Adipose tissue (tissue), 3 donors: ENCODE measurements at regions not wholly inside any gene's neighbourhood (a gene's known extent, or its start where the extent isn't known, plus 50 kb on each side); places are given as distances from the start of the nearest gene placed in this dataset.

Experiments
- H3K27ac ChIP-seq: one replicate; pipeline ENCODE4 v1.5.1; 2013; ENCODE audit warnings: low read depth, low read length
- WGBS, 3 donors: extraction: QIAGEN DNeasy Blood & Tissue Kit; methylation state at CpG; one replicate each; pipeline ENCODE4 v1.1.7; 2013; 5-methylcytosine and 5-hydroxymethylcytosine counted together
- donor health status: healthy with polysubstance abuse.
- donor health status: Bipolar disorder and iron deficiency.
- donor health status: healthy.

- 79 to 88% (median 80%) methylated on average over 3 of the region's 3 CpGs for WGBS, 3 donors
- H3K27ac ChIP-seq = no peak overlapping the region
Measured at GRCh38 chr9:87277346-87277745, 220.3 kb upstream of the DAPK1 start.

DNA sequence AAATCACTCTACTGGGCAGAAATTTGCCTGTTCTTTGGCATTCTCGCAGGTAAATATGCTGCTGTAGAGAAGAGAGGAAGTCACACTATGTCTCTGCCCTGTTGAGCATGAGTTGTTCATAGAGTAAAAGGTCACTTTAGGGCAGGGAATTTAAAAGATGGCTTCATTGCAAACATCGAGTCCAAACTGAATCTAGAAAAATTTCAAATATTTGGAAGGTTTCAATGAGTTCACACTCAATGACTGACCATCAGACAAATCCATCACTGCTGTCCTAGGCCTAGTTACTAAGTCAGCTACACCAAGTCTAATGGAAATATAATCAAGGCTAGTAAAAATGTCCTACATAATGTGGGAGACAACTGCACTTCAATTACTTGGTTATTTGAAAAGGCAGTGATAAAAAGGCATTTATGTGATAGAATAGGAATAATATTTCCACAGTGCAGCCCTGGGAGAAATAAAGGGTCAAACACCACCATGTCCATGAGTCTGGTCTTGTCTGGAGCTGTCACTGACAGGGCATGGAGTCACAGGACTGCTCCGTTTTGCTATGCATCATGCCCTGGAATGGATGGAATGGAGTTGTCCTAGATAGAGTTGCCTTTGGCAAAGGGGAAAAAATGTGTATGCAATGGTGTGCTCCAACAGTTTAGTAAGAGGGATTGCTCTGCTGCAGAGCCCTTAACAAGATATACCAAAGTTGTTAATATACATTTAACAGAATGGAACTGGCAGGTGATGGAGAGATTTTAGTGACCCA lies 218.5 kb upstream of the DAPK1 start:
- no peak overlapping the region for H3K27ac ChIP-seq

GRCh38 chr9:87280421-87280820 lies 217.2 kb upstream of the DAPK1 start:
- no peak overlapping the region for H3K27ac ChIP-seq
- WGBS, 3 donors = 93 to 96% (median 94%) methylated on average over 5 of the region's 5 CpGs

More for the DNA sequence above, 218.5 kb upstream of the DAPK1 start:
- 76 to 85% (median 84%) methylated on average over 3 of the region's 3 CpGs for WGBS, 3 donors

- H3K27ac ChIP-seq = no peak overlapping the region
- WGBS, 3 donors = 86 to 97% (median 96%) methylated on average over 1 of the region's 1 CpG
Measured at GRCh38 chr9:87282538-87282937, 215.1 kb upstream of the DAPK1 start.

DNA sequence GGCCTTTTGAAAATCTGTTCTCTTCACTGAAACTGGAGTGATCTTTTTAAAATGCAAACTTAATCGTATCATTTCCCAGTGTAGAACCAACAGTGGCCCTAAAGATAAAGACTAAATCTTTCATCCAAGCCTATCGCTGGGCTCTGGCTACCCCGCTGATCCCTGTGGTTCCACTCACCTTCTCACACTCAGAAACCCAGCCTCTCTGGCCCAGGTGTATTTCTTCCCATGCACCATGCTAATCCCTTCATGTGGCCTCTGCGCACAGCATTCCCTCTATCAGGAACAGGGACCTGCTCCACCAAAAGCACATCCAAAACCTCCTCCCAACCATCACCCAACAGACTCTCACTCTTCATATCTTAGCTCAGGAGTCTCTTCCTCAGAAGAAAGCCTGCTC lies 214.1 kb upstream of the DAPK1 start:
- 58 to 95% (median 94%) methylated on average over 4 of the region's 4 CpGs for WGBS, 3 donors
- no peak overlapping the region for H3K27ac ChIP-seq

GRCh38 chr9:87285183-87285850 lies 212.3 kb upstream of the DAPK1 start:
- no peak overlapping the region for H3K27ac ChIP-seq
- 34 to 55% (median 46%) methylated on average over 4 of the region's 4 CpGs for WGBS, 3 donors

- H3K27ac ChIP-seq = no peak overlapping the region
Measured at GRCh38 chr9:87286506-87286905, 211.2 kb upstream of the DAPK1 start.

GRCh38 chr9:87290241-87291052 lies 207.2 kb upstream of the DAPK1 start:
- no peak overlapping the region for H3K27ac ChIP-seq
- 62 to 74% (median 70%) methylated on average over 4 of the region's 4 CpGs for WGBS, 3 donors

GRCh38 chr9:87292449-87293191 lies 205.0 kb upstream of the DAPK1 start:
- WGBS, 3 donors = 55 to 93% (median 89%) methylated on average over 2 of the region's 2 CpGs
- H3K27ac ChIP-seq = no peak overlapping the region

DNA sequence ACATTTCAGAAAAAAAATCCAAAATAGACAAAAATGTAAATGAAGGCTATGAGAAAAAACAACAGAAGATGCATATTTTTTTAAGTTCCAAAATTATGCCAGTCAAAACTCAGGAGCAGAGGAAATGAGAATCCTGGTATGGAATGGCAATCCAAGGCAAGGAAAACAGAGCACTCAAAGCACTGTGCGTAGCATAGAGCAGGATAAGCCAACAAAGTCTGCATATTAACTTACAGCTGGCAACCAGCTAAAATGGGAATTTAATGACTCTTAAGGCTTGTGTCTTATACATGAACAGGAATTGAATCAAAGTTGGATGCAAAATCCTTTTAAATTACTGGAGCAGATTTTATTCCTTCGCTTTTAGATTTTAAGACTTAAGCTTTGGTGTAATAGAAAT lies 203.5 kb upstream of the DAPK1 start:
- 94 to 96% (median 94%) methylated on average over 2 of the region's 2 CpGs for WGBS, 3 donors
- H3K27ac ChIP-seq = no peak overlapping the region

- no peak overlapping the region for H3K27ac ChIP-seq
- WGBS, 3 donors = 69 to 88% (median 76%) methylated on average over 2 of the region's 2 CpGs
Measured at GRCh38 chr9:87300915-87301314, 196.8 kb upstream of the DAPK1 start.

DNA sequence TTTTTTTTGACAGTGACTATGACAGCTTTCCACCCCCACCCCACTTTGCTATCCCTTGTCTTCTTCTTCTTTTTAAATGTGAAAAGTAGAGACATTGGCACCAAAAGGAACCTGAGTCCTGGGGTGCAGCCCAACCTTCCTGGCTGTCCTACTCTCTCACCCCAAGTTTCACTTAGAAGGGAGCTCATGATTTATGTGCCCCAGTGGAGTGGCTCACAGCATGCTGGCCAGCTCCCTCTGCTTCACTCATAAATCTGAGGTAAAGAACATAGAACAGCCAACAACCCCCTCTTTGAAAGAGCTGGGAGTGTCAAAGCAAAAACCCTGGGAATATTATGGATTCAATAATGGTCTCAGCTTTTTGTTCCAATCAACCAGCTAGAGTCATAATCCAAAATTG lies 196.3 kb upstream of the DAPK1 start:
- H3K27ac ChIP-seq = no peak overlapping the region

DNA sequence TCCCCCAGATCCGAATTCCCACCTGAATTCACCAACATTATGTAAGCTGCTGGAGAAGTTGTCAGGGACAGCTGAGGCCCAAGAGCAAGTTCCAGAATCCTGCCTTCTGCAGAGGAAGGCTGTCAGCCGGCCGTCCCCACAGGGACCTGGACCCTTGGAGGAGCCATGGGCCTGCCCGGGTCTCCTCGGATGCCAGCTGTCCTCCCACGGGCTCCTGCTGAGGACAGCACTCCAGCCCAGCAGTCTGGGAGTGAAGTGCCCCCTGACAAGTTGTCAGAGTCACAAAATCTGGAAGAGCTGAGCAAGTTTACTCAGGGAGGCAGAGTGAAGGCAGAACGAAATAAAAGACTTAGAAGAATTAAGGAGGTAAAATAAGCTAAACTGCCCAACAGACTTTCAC lies 192.5 kb upstream of the DAPK1 start:
- WGBS, 3 donors = 64 to 72% (median 67%) methylated on average over 7 of the region's 7 CpGs
- H3K27ac ChIP-seq = no peak overlapping the region

DNA sequence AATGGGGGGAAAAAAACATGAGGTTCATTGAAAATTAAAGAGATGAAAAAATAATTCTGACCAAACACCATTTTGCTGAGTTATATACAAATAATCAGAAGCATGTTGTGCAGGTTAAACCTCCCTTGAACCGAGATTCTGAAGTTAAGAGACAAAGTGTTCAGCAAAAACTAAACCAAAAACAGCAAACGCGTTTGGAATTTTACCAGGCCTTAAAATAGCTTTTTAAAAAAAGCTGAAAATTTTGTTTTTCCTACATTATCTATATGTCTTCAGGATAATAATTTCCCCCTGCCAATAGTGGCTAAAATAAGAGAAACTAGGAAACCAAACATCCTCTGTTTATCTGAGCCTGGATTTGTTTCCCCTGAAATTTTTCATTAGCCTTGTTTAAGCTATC lies 191.7 kb upstream of the DAPK1 start:
- WGBS, 3 donors = 73 to 84% (median 83%) methylated on average over 3 of the region's 3 CpGs
- no peak overlapping the region for H3K27ac ChIP-seq

- WGBS, 3 donors = 74 to 82% (median 78%) methylated on average over 5 of the region's 5 CpGs
Measured at GRCh38 chr9:87307848-87308247, 189.8 kb upstream of the DAPK1 start.

DNA sequence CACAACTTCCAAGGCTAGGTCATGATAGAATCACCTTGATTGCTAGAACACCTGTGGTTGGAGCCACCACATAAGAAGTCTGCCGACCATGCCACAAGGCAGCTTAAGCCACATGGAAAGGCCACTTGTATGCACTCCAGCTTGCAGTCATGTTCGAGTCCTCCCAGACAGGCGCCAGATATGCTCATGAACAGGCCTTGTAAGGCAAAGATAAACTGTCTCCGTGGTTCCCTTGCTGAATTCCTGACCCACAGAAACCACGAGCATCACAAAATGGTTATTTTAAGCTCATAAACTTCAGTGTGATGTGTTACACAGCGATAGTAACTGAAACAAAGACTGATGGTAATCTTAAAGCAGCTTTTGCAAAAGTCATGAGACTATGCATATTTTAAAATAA lies 188.4 kb upstream of the DAPK1 start:
- no peak overlapping the region for H3K27ac ChIP-seq
- 54 to 75% (median 60%) methylated on average over 6 of the region's 6 CpGs for WGBS, 3 donors

More at GRCh38 chr9:87307848-87308247, 189.8 kb upstream of the DAPK1 start:
- H3K27ac ChIP-seq = no peak overlapping the region

- WGBS, 3 donors = 83 to 86% (median 85%) methylated on average over 4 of the region's 4 CpGs
- no peak overlapping the region for H3K27ac ChIP-seq
Measured at GRCh38 chr9:87310827-87311523, 186.7 kb upstream of the DAPK1 start.

- no peak overlapping the region for H3K27ac ChIP-seq
Measured at GRCh38 chr9:87319656-87320055, 178.0 kb upstream of the DAPK1 start.
